K562 (cell line): ENCODE measurements at regions not wholly inside any gene's neighbourhood (a gene's known extent, or its start where the extent isn't known, plus 50 kb on each side); places are given as distances from the start of the nearest gene placed in this dataset.
A peak's percentile ranks its signal among the peaks of the same experiment; 100 is the strongest.

Source experiments
- ATAC-seq: fragments of 200-7000 bp; cut with Tn5 transposase; 3 replicates; pipeline ENCODE4 v1.9.1; 2020; ENCODE audit warnings: moderate library complexity
- BruUV-seq: library from RNA; stranded (reverse); fragments of 400-500 nt; replicated peaks from 2 replicates; lab custom pipeline; 2021; lab: Mats Ljungman, UMichigan
- CTCF ChIA-PET: fragments of 300-600 bp; formaldehyde crosslinking; extraction: SDS; loops from one replicate; lab custom pipeline; 2021; ENCODE audit warnings: low intra/inter-chr PET ratio; lab: Yijun Ruan, JAX
- POLR2A ChIA-PET: fragments of 300-600, 350-650 bp; sonication (Branson Sonifier 250); formaldehyde crosslinking; extraction: SDS; loops from one replicate; lab custom pipeline; 2021; ENCODE audit warnings: antibody characterized with exemption, inconsistent platforms; lab: Yijun Ruan, JAX
- DNase-seq, 4 experiments: peaks; one replicate each; pipeline versions ENCODE4 v3.0.0 to v3.0.0-alpha.2; 2011 to 2018; ENCODE audit warnings: low spot score in 3 of 4, mixed read lengths in 3 of 4; ENCODE audit errors: extremely low read depth in 1 of 4
- FAIRE-seq: peaks from 2 replicates; lab custom pipeline; 2011; peaks lifted over from hg19 to GRCh38; lab: Jason Lieb, UNC
- H2AFZ ChIP-seq: 2 replicates; pipeline ENCODE4 v1.6.0; 2011; ENCODE audit warnings: low read depth, low read length, control low read depth, inconsistent platforms
- H3K27ac ChIP-seq: fragments of 200-600 bp; 3 replicates; pipeline ENCODE4 v1.8.0; 2011; ENCODE audit warnings: low read depth, mild to moderate bottlenecking, control low read depth, inconsistent platforms, low read length, moderate library complexity, mixed read lengths; ENCODE audit errors: extremely low read depth
- H3K27me3 ChIP-seq, 2 experiments: fragments of 300-600 bp in 1 of 2; 2 replicates in 1 of 2; 3 replicates in 1 of 2; pipeline versions ENCODE4 v1.6.0 to v1.8.0; 2011; ENCODE audit warnings: inconsistent platforms in 2 of 2, low read length in 2 of 2, mild to moderate bottlenecking in 1 of 2, mixed read lengths in 1 of 2, moderate library complexity in 1 of 2; ENCODE audit not compliant: control insufficient read depth in 2 of 2, insufficient read depth in 2 of 2
- H3K36me3 ChIP-seq: fragments of 300-600 bp; 3 replicates; pipeline ENCODE4 v1.8.0; 2011; ENCODE audit warnings: mild to moderate bottlenecking, low read length, inconsistent platforms; ENCODE audit not compliant: control insufficient read depth, insufficient read depth
- H3K4me1 ChIP-seq, 2 experiments: fragments of 200-600 bp in 1 of 2; replicated peaks in 1 of 2; 2 replicates in 1 of 2; 3 replicates in 1 of 2; pipeline versions ENCODE4 v1.5.1 to v1.8.0; 2011; ENCODE audit warnings: inconsistent platforms in 2 of 2, low read length in 2 of 2, mild to moderate bottlenecking in 1 of 2, mixed read lengths in 1 of 2, moderate library complexity in 1 of 2; ENCODE audit not compliant: control insufficient read depth in 2 of 2, insufficient read depth in 2 of 2
- H3K4me2 ChIP-seq: 2 replicates; pipeline ENCODE4 v1.6.1; 2011; ENCODE audit warnings: low read length, control low read depth, inconsistent platforms, mixed read lengths; ENCODE audit not compliant: insufficient read depth
- H3K4me3 ChIP-seq: fragments of 200-600 bp; sonication (generic), shearing (Covaris generic); 2 replicates; pipeline ENCODE4 v1.5.1; 2016; ENCODE audit warnings: control low read depth, inconsistent platforms
- H3K79me2 ChIP-seq: fragments of 200-600 bp; 3 replicates; pipeline ENCODE4 v1.8.0; 2011; ENCODE audit warnings: low read length, inconsistent platforms; ENCODE audit not compliant: control insufficient read depth, insufficient read depth
- H3K9ac ChIP-seq, 2 experiments: 2 replicates each; pipeline versions ENCODE4 v1.6.0 to v1.6.1; 2011; ENCODE audit warnings: low read depth in 2 of 2, low read length in 2 of 2, control low read depth in 1 of 2, inconsistent platforms in 1 of 2, mild to moderate bottlenecking in 1 of 2, mixed read lengths in 1 of 2; ENCODE audit not compliant: insufficient read depth in 1 of 2
- H3K9me1 ChIP-seq: one replicate; pipeline ENCODE4 v1.6.0; 2011; ENCODE audit warnings: inconsistent platforms, mild to moderate bottlenecking, low read length, moderate library complexity; ENCODE audit not compliant: control insufficient read depth, insufficient read depth
- H3K9me3 ChIP-seq: replicated peaks from 2 replicates; pipeline ENCODE4 v1.5.1; 2011; ENCODE audit warnings: low read depth, low read length, inconsistent platforms; ENCODE audit not compliant: control insufficient read depth, insufficient read depth
- H4K20me1 ChIP-seq: replicated peaks from 2 replicates; pipeline ENCODE4 v1.6.1; 2011; ENCODE audit warnings: low read length, inconsistent platforms, mixed read lengths; ENCODE audit not compliant: control insufficient read depth, insufficient read depth
- CHD1 ChIP-seq: fragments of 200-600 bp; sonication (generic); IDR thresholded peaks from one replicate; pipeline ENCODE4 v1.6.1; 2012; ENCODE audit warnings: mild to moderate bottlenecking, moderate library complexity, low read length, inconsistent platforms
- DIDO1 ChIP-seq: fragments of 450-650 bp; IDR thresholded peaks from 2 replicates; pipeline ENCODE4 v1.6.1; 2016; ENCODE audit warnings: low read depth, missing biosample characterization, missing genetic modification characterization
- ERF ChIP-seq: fragments of 450-650 bp; formaldehyde crosslinking; IDR thresholded peaks from 2 replicates; pipeline ENCODE4 v1.4.0; 2020; ENCODE audit warnings: mild to moderate bottlenecking, mixed read lengths
- ETV5 ChIP-seq: sonication (generic); formaldehyde crosslinking; IDR thresholded peaks from 2 replicates; pipeline ENCODE4 v1.4.0; 2020; ENCODE audit warnings: low read depth, mild to moderate bottlenecking, missing genetic modification reagents
- FOXK1 ChIP-seq: sonication (generic); formaldehyde crosslinking; IDR thresholded peaks from 2 replicates; pipeline ENCODE4 v1.8.0; 2022; ENCODE audit warnings: missing genetic modification reagents, mild to moderate bottlenecking, borderline replicate concordance
- HDAC2 ChIP-seq: fragments of 450-650 bp; IDR thresholded peaks from 2 replicates; pipeline ENCODE4 v1.6.1; 2016; ENCODE audit warnings: mild to moderate bottlenecking
- MYNN ChIP-seq, 2 experiments: sonication (generic); formaldehyde crosslinking in 1 of 2; IDR thresholded peaks; 2 replicates each; pipeline versions ENCODE4 v1.5.0 to v1.6.1; 2016 to 2020; ENCODE audit warnings: antibody characterized with exemption in 1 of 2, missing genetic modification reagents in 1 of 2
- PATZ1 ChIP-seq: fragments of 250-450 bp; sonication (Bioruptor Pico); IDR thresholded peaks from 2 replicates; pipeline ENCODE4 v1.5.0; 2020; ENCODE audit warnings: mild to moderate bottlenecking, borderline replicate concordance
- PKNOX1 ChIP-seq: fragments of 450-650 bp; IDR thresholded peaks from 2 replicates; pipeline ENCODE4 v1.6.1; 2016
- SMARCB1 ChIP-seq: IDR thresholded peaks from 2 replicates; pipeline ENCODE4 v1.6.1; 2011; ENCODE audit warnings: improper control_type of control experiment, low read depth; ENCODE audit not compliant: insufficient read length
- ZC3H4 ChIP-seq: sonication (generic); formaldehyde crosslinking; IDR thresholded peaks from 2 replicates; pipeline ENCODE4 v1.9.0; 2021; ENCODE audit warnings: missing genetic modification reagents, borderline replicate concordance
- ZNF398 ChIP-seq: fragments of 250-450 bp; sonication (Bioruptor Pico); IDR thresholded peaks from 2 replicates; pipeline ENCODE4 v1.8.0; 2021; ENCODE audit warnings: moderate library complexity, mild to moderate bottlenecking, inconsistent platforms
- ZNF780A ChIP-seq: fragments of 250-450 bp; sonication (Bioruptor Pico); IDR thresholded peaks from 2 replicates; pipeline ENCODE4 v1.5.0; 2021; ENCODE audit warnings: mild to moderate bottlenecking
- WGBS: fragments of 100-300 bp; shearing (Covaris generic); methylation state at CpG from one replicate; pipeline ENCODE4 v1.1.6; 2016; ENCODE audit warnings: low coverage, mixed read lengths; ENCODE audit not compliant: insufficient coverage; ENCODE audit errors: missing lambda C conversion rate; 5-methylcytosine and 5-hydroxymethylcytosine counted together
- in situ Hi-C: fragments of 300-500 bp; cut with MboI; formaldehyde crosslinking; loops from 4 replicates; pipeline ENCODE4 v1.15.0; 2018; ENCODE audit warnings: inconsistent platforms, mixed read lengths
- intact Hi-C: fragments of 100-400 bp; cut with micrococcal nuclease; formaldehyde crosslinking; loops from 2 replicates; pipeline ENCODE4 v1.14.2; 2022
- TF ChIP-seq, protein P1 (sequence below): IDR thresholded peaks from 3 replicates; pipeline ENCODE4 v1.6.1; 2011; ENCODE audit warnings: borderline replicate concordance, mild to moderate bottlenecking, moderate library complexity; ENCODE audit not compliant: insufficient read length; ENCODE audit errors: extremely low read depth

DNA sequence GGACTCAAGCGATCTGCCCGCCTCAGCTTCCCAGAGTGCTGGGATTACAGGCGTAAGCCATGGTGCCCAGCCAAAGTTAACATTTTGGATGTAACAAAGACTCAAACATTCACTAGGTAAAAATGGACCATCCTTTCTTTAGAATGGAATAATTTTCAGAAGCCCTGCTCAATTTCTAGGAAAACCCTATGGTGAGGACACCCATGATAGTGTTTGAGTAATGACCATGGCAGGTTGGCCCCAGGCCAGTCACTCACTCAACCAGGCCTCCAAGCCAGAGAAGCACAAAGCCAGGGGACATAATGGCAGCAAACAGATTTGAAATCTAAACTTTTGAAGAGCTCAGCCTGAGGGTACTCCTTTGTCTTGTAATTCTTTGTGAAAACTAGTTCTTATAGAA lies 59.9 kb upstream of the GPR6 start:
- no peaks in the 10 kb centered on the region for H3K79me2 ChIP-seq
- no peak overlapping the region for H3K9ac ChIP-seq
- WGBS = 12% methylated on average over 3 of the region's 3 CpGs
- no peak overlapping the region for H3K27ac ChIP-seq
- no peaks in the 10 kb centered on the region; a peak in 1 of 5 replicates for H3K4me1 ChIP-seq
- no peaks in the 10 kb centered on the region for H4K20me1 ChIP-seq
- DNase-seq (peak in 1 of 4 experiments; percentile 21), ATAC-seq (no peak), FAIRE-seq (no peak)
- in situ Hi-C loops (no loop called here), intact Hi-C loops (no loop called here)
- peaks cover 8 to 17% of the 10 kb centered on the region in 2 experiments; a peak in 3 of 5 replicates for H3K27me3 ChIP-seq
- no peak overlapping the region for H2AFZ ChIP-seq
- no peaks in the 10 kb centered on the region for H3K9me1 ChIP-seq
- BruUV-seq = no TSS peak
- no peak overlapping the region for H3K4me2 ChIP-seq
- no peaks in the 10 kb centered on the region for H3K36me3 ChIP-seq
- ChIA-PET CTCF (no interaction called here), POLR2A (interaction anchor here (0.7 kb wide), 1 partner anchor 22 kb away, joined by 3 read pairs; no protein-coding TSS in a partner anchor)
- no peaks in the 10 kb centered on the region for H3K9me3 ChIP-seq
- H3K4me3 ChIP-seq = no peak overlapping the region
- TF ChIP-seq DIDO1 (tag) (no peak), PKNOX1 (peak; percentile 6; the same call in 1 of the 2 replicates), ZNF398 (no peak), SMARCB1 (no peak), CHD1 (no peak), ETV5 (CRISPR knock-in tag) (no peak), PATZ1 (CRISPR knock-in tag) (no peak), ERF (CRISPR knock-in tag) (no peak), MYNN (IDR thresholded peaks at IDR 0.05) (no peak), MYNN (CRISPR knock-in tag; IDR thresholded peaks at IDR 0.05) (no peak), ZNF780A (no peak), FOXK1 (no peak), HDAC2 (no peak), ZC3H4 (CRISPR knock-in tag) (no peak)
- TF ChIP-seq, protein P1, sequence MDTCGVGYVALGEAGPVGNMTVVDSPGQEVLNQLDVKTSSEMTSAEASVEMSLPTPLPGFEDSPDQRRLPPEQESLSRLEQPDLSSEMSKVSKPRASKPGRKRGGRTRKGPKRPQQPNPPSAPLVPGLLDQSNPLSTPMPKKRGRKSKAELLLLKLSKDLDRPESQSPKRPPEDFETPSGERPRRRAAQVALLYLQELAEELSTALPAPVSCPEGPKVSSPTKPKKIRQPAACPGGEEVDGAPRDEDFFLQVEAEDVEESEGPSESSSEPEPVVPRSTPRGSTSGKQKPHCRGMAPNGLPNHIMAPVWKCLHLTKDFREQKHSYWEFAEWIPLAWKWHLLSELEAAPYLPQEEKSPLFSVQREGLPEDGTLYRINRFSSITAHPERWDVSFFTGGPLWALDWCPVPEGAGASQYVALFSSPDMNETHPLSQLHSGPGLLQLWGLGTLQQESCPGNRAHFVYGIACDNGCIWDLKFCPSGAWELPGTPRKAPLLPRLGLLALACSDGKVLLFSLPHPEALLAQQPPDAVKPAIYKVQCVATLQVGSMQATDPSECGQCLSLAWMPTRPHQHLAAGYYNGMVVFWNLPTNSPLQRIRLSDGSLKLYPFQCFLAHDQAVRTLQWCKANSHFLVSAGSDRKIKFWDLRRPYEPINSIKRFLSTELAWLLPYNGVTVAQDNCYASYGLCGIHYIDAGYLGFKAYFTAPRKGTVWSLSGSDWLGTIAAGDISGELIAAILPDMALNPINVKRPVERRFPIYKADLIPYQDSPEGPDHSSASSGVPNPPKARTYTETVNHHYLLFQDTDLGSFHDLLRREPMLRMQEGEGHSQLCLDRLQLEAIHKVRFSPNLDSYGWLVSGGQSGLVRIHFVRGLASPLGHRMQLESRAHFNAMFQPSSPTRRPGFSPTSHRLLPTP = no peak
